ENCODE measurements at regions not wholly inside any gene's neighbourhood (a gene's known extent, or its start where the extent isn't known, plus 50 kb on each side); places are given as distances from the start of the nearest gene placed in this dataset.

GRCh38 chr6:112842330-112842685 is 495.2 kb downstream of the RFPL4B start:
- peaks cover 3% of the 10 kb centered on the region for H3K36me3 Mint-ChIP-seq (ENCODE audit: unreplicated experiment)
- no peak for TF ChIP-seq CTCF (IDR thresholded peaks at IDR 0.05)
- peaks cover 3% of the 10 kb centered on the region for H3K9me3 Mint-ChIP-seq (ENCODE audit: unreplicated experiment)
- no peaks in the 10 kb centered on the region for H3K27me3 Mint-ChIP-seq (ENCODE audit: unreplicated experiment)
- peaks cover 49% of the 10 kb centered on the region for H3K4me1 Mint-ChIP-seq (ENCODE audit: unreplicated experiment)
- H3K4me3 Mint-ChIP-seq (ENCODE audit: unreplicated experiment), result no peak overlapping the region
- H3K27ac Mint-ChIP-seq (ENCODE audit: unreplicated experiment), result no peak overlapping the region
- no peak for DNase-seq (ENCODE audit: extremely low spot score, unreplicated experiment)

GRCh38 chr6:112846681-112847080 is 499.6 kb downstream of the RFPL4B start:
- Mint-ChIP-seq H3K4me1 (ENCODE audit: unreplicated experiment) (peaks cover 42% of the 10 kb centered on the region), H3K27ac (ENCODE audit: unreplicated experiment) (peak overlapping the region; percentile 56), H3K9me3 (ENCODE audit: unreplicated experiment) (peaks cover 9% of the 10 kb centered on the region), H3K4me3 (ENCODE audit: unreplicated experiment) (peak overlapping the region; percentile 24), H3K27me3 (ENCODE audit: unreplicated experiment) (no peaks in the 10 kb centered on the region), H3K36me3 (ENCODE audit: unreplicated experiment) (peaks cover 10% of the 10 kb centered on the region)
- DNase-seq (ENCODE audit: extremely low spot score, unreplicated experiment), result no peak
- no peak for TF ChIP-seq CTCF (IDR thresholded peaks at IDR 0.05)

- H3K27ac Mint-ChIP-seq (ENCODE audit: unreplicated experiment), result peak overlapping the region; percentile 46
- H3K4me3 Mint-ChIP-seq (ENCODE audit: unreplicated experiment), result no peak overlapping the region
- peaks cover 7% of the 10 kb centered on the region for H3K36me3 Mint-ChIP-seq (ENCODE audit: unreplicated experiment)
- no peaks in the 10 kb centered on the region for H3K27me3 Mint-ChIP-seq (ENCODE audit: unreplicated experiment)
- no peak for TF ChIP-seq CTCF (IDR thresholded peaks at IDR 0.05)
- peaks cover 71% of the 10 kb centered on the region for H3K4me1 Mint-ChIP-seq (ENCODE audit: unreplicated experiment)
- no peak for DNase-seq (ENCODE audit: extremely low spot score, unreplicated experiment)
- peaks cover 14% of the 10 kb centered on the region for H3K9me3 Mint-ChIP-seq (ENCODE audit: unreplicated experiment)
These were observed 504.0 kb downstream of the RFPL4B start for GRCh38 chr6:112851146-112851545.

- no peak for DNase-seq (ENCODE audit: extremely low spot score, unreplicated experiment)
- Mint-ChIP-seq H3K4me3 (ENCODE audit: unreplicated experiment) (no peak overlapping the region), H3K27me3 (ENCODE audit: unreplicated experiment) (no peaks in the 10 kb centered on the region), H3K36me3 (ENCODE audit: unreplicated experiment) (peaks cover 10% of the 10 kb centered on the region), H3K9me3 (ENCODE audit: unreplicated experiment) (peaks cover 16% of the 10 kb centered on the region), H3K4me1 (ENCODE audit: unreplicated experiment) (peaks cover 62% of the 10 kb centered on the region), H3K27ac (ENCODE audit: unreplicated experiment) (peak overlapping the region; percentile 15)
- TF ChIP-seq CTCF (IDR thresholded peaks at IDR 0.05), result no peak
These were observed 506.0 kb downstream of the RFPL4B start for GRCh38 chr6:112853162-112853561.

- Mint-ChIP-seq H3K4me3 (ENCODE audit: unreplicated experiment) (no peak overlapping the region), H3K9me3 (ENCODE audit: unreplicated experiment) (peaks cover 11% of the 10 kb centered on the region), H3K27me3 (ENCODE audit: unreplicated experiment) (no peaks in the 10 kb centered on the region), H3K27ac (ENCODE audit: unreplicated experiment) (no peak overlapping the region), H3K36me3 (ENCODE audit: unreplicated experiment) (peaks cover 2% of the 10 kb centered on the region), H3K4me1 (ENCODE audit: unreplicated experiment) (peaks cover 35% of the 10 kb centered on the region)
- no peak for TF ChIP-seq CTCF (IDR thresholded peaks at IDR 0.05)
- DNase-seq (ENCODE audit: extremely low spot score, unreplicated experiment), result no peak
These were observed 516.6 kb downstream of the RFPL4B start for GRCh38 chr6:112863753-112864152.

All from osteocyte (in vitro differentiated cells).